IPS-15b (cell line): ENCODE measurements at regions not wholly inside any gene's neighbourhood (a gene's known extent, or its start where the extent isn't known, plus 50 kb on each side); places are given as distances from the start of the nearest gene placed in this dataset.

ENCODE experiments used
- H3K27me3 ChIP-seq: one replicate; pipeline ENCODE4 v1.6.1; 2013; ENCODE audit warnings: low read length; ENCODE audit not compliant: control insufficient read depth, insufficient read depth
- H3K36me3 ChIP-seq: one replicate; pipeline ENCODE4 v1.6.1; 2013; ENCODE audit warnings: low read length; ENCODE audit not compliant: control insufficient read depth, insufficient read depth
- H3K4me1 ChIP-seq: one replicate; pipeline ENCODE4 v1.6.1; 2013; ENCODE audit warnings: mild to moderate bottlenecking, low read length; ENCODE audit not compliant: control insufficient read depth, insufficient read depth
- H3K4me3 ChIP-seq: one replicate; pipeline ENCODE4 v1.5.1; 2013; ENCODE audit warnings: low read depth, low read length
- H3K9ac ChIP-seq: one replicate; pipeline ENCODE4 v1.6.1; 2013; ENCODE audit warnings: low read depth, mild to moderate bottlenecking, low read length
- H3K9me3 ChIP-seq: one replicate; pipeline ENCODE4 v1.6.1; 2013; ENCODE audit warnings: mild to moderate bottlenecking, low read length; ENCODE audit not compliant: control insufficient read depth, insufficient read depth

- peaks cover 9% of the 10 kb centered on the region for H3K4me1 ChIP-seq
- no peak overlapping the region for H3K4me3 ChIP-seq
- no peaks in the 10 kb centered on the region for H3K36me3 ChIP-seq
- H3K27me3 ChIP-seq: no peaks in the 10 kb centered on the region
- no peak overlapping the region for H3K9ac ChIP-seq
- no peaks in the 10 kb centered on the region for H3K9me3 ChIP-seq
Measured at GRCh38 chr5:4523038-4523437, 617.1 kb upstream of the ADAMTS16 start.

DNA sequence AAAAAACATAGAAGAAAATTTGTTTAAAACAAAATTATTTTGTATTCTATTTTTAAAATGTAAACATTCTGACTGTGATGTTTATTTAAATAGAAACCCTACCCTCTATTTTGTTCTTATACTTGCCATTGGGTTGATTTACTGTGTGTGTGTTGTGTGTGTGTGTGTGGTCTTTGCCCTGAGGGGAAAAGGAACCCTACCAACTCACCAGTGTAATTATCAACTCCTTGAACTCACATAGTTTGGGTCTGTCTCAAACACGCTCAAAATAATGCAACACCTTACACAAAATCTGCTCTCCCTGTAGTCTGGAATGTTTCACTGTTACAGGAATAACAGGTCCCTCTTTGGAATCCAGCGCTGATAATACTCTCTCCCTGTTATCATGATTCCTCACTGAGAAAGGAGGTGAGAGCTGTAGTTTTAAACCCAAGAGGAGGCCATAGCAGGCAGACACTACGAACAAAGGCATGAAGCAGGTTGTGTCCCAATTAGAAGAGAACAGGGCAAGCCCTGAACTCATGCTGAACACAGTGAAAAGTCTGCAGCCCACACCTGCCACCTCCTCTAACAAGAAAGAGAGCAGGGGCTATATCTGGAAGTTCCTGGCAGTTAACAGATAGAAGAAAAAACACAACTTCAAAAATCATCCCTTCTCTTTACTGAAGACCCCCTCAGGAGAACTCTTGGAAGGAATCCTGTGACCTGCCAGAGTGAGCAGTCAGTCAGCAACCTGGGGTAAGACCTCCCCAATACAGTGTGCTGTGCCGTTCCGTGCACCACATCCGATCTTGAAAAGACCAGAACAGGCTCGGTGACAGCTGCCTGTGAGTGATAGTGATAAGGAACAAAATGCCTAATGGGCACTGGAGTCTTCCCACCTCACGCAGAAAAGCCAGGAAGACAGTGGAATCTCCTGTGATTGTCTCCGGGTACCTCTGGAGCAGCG lies 608.1 kb upstream of the ADAMTS16 start:
- Histone ChIP-seq H3K27me3 (no peaks in the 10 kb centered on the region), H3K4me3 (no peak overlapping the region), H3K4me1 (no peaks in the 10 kb centered on the region), H3K36me3 (no peaks in the 10 kb centered on the region), H3K9ac (no peak overlapping the region), H3K9me3 (no peaks in the 10 kb centered on the region)

DNA sequence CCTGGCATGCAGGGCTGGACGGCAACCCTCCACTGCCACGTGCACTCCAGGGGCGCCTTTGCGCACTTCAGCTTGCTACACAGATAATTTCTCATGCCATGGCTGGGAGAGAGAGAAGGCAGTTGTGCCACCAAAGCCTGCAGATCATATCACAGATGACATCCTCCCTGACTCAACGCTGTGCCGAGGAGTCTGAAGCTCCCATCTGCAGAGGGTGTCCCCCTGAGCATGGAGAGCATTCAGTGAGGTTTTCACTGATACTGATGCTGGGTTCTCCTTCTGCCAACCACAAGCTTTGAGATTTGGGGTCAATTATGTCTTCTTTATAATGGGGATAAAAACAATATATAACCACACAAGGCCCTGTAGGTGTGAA lies 607.4 kb upstream of the ADAMTS16 start:
- Histone ChIP-seq H3K4me3 (no peak overlapping the region), H3K9me3 (no peaks in the 10 kb centered on the region), H3K27me3 (no peaks in the 10 kb centered on the region), H3K4me1 (no peaks in the 10 kb centered on the region), H3K36me3 (no peaks in the 10 kb centered on the region), H3K9ac (no peak overlapping the region)

DNA sequence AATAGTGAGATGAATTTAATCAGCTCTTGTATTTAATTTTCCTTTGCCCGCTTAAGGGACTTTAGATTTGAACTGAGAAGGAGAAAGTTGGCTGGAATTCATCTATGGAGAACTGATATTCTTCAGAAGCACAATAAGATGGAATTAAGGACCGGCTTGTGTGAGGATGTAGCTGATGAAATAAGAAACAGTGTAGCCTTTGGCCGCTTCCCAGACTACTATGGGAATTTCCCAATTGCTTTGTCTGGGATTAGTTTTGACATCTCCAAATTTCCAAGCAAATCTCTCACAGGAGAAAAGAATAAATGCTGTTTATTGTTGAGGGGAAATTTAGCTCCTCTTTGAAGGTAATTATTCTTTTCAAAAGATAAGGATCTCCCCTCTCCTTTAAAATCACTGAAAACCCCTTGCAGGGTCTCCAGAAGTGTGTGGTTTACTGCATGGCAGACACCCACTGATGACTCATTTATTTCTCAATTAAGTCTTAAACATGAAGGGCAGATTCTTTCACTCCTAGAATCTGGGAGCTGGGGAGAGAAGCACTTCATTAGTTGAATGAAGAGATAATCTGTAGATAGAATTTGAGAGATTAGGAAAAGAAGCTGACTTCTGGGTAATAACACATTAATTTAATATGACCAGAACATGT lies 606.5 kb upstream of the ADAMTS16 start:
- no peak overlapping the region for H3K4me3 ChIP-seq
- H3K9me3 ChIP-seq: no peaks in the 10 kb centered on the region
- H3K36me3 ChIP-seq: no peaks in the 10 kb centered on the region
- no peaks in the 10 kb centered on the region for H3K27me3 ChIP-seq
- H3K9ac ChIP-seq: no peak overlapping the region
- H3K4me1 ChIP-seq: no peaks in the 10 kb centered on the region

- Histone ChIP-seq H3K4me3 (no peak overlapping the region), H3K27me3 (no peaks in the 10 kb centered on the region), H3K9ac (no peak overlapping the region)
Measured at GRCh38 chr5:4537489-4537888, 602.6 kb upstream of the ADAMTS16 start.

DNA sequence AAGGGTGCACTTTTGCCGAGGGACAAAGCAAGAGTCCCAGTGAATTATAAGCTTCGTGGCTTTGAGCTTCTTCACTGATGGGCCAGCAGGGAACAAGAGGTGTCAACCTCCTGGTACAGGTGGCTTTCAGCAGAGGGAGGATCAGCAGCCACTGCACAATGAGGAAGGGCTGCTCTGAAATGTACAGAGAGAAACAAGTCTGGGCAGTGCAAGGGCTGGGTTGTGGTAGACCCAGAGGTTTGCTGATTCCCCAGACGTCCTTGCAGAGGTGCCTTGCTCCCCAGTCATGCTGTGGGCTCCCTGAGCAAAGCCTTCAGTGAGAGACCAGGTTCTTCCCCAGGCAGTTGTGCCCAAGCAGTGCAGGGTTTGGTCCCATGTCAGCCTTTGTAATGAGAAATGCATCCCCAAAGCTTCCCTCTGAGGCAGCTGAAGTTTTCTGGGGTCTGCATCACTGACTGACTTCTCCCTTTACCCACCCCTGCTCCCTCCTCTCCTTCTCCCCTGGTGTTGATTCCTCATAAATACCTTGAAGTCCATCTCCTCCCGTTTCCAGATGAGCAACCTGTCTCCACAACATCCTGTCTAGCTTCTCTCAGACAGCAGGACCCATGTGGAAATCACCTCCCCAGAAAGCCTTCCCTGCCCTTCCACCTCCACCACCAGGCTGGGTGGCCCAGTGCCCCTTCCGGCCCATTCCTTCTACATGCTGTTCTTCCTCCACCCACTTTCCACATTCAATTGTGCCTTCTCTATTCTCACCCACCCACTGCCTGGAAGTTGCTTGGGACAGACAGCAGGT lies 599.6 kb upstream of the ADAMTS16 start:
- no peaks in the 10 kb centered on the region for H3K9me3 ChIP-seq
- no peak overlapping the region for H3K9ac ChIP-seq
- no peak overlapping the region for H3K4me3 ChIP-seq
- peaks cover 5% of the 10 kb centered on the region for H3K4me1 ChIP-seq
- H3K36me3 ChIP-seq: no peaks in the 10 kb centered on the region
- no peaks in the 10 kb centered on the region for H3K27me3 ChIP-seq

More at GRCh38 chr5:4537489-4537888, 602.6 kb upstream of the ADAMTS16 start:
- H3K36me3 ChIP-seq: no peaks in the 10 kb centered on the region
- no peaks in the 10 kb centered on the region for H3K4me1 ChIP-seq
- no peaks in the 10 kb centered on the region for H3K9me3 ChIP-seq

DNA sequence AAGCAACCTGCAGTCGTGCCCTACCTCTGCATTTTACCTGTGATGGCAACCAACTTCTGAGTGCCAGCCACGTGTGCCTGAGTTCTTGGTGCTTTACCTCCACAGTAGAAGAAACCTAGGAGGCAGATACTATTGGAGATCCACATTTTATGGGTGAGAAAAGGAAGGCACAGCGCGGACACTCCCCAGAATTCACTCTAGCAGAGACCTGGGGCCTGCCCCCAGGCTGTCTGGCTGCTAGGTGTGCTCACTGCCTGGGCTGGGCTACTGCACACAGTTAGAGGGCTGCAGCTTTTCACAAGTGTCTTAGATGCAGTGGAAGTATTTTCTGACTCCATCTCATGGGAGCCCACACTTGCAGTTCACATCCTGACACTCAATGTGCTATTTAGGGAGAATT lies 598.8 kb upstream of the ADAMTS16 start:
- Histone ChIP-seq H3K4me1 (peaks cover 5% of the 10 kb centered on the region), H3K9ac (no peak overlapping the region), H3K36me3 (no peaks in the 10 kb centered on the region), H3K9me3 (no peaks in the 10 kb centered on the region), H3K27me3 (no peaks in the 10 kb centered on the region), H3K4me3 (no peak overlapping the region)

GRCh38 chr5:4542145-4542778 lies 597.9 kb upstream of the ADAMTS16 start:
- Histone ChIP-seq H3K4me3 (no peak overlapping the region), H3K9me3 (no peaks in the 10 kb centered on the region), H3K27me3 (no peaks in the 10 kb centered on the region), H3K4me1 (peaks cover 5% of the 10 kb centered on the region), H3K36me3 (no peaks in the 10 kb centered on the region), H3K9ac (no peak overlapping the region)

GRCh38 chr5:4544049-4544670 lies 596.0 kb upstream of the ADAMTS16 start:
- H3K4me3 ChIP-seq: no peak overlapping the region
- H3K36me3 ChIP-seq: no peaks in the 10 kb centered on the region
- no peaks in the 10 kb centered on the region for H3K27me3 ChIP-seq
- H3K9me3 ChIP-seq: no peaks in the 10 kb centered on the region
- peaks cover 5% of the 10 kb centered on the region for H3K4me1 ChIP-seq
- H3K9ac ChIP-seq: no peak overlapping the region

DNA sequence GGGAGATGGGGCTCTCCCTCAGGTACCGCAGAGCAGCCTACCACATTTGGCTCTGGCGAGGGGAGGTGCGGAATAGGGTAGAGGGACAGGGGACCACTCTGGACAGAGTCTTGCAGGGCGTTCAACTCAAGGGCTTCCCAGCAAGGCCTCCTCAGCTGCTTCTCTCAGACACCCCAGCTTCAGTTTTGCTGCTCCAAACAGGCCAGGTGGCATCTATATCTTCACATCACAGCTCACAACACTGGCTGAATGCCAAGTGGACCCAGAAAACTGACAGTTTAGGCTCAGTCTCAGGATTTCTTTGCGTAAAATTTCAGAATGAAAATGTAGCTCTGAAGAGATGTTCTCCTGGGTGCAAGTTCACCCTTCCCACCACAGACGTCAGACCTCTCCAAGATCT lies 592.6 kb upstream of the ADAMTS16 start:
- H3K36me3 ChIP-seq: no peaks in the 10 kb centered on the region
- H3K4me1 ChIP-seq: peaks cover 5% of the 10 kb centered on the region
- no peaks in the 10 kb centered on the region for H3K27me3 ChIP-seq
- H3K9me3 ChIP-seq: no peaks in the 10 kb centered on the region
- no peak overlapping the region for H3K9ac ChIP-seq
- H3K4me3 ChIP-seq: no peak overlapping the region

DNA sequence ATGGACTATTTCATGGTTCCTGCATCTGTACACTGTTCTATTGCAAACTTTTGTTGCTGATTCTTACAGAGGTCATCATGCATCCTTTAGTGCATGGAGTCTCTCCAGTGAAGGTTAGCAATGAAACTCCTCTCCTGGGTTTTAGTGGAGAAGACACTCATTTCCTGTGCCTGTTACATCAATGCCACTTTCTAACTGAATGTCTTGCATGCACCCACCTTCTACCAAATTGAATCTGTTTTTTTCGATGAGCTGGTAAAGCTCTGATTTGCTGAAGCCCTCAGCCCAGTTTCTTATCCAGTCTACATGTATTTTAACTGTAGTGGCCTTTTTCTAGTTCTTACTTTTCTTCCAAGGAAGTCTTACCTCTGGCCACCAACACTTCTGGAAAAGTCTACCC lies 591.8 kb upstream of the ADAMTS16 start:
- Histone ChIP-seq H3K4me3 (no peak overlapping the region), H3K27me3 (no peaks in the 10 kb centered on the region), H3K36me3 (no peaks in the 10 kb centered on the region), H3K9ac (no peak overlapping the region), H3K9me3 (no peaks in the 10 kb centered on the region), H3K4me1 (no peaks in the 10 kb centered on the region)
